Amniotic epithelial cell (primary cell): ENCODE measurements at regions not wholly inside any gene's neighbourhood (a gene's known extent, or its start where the extent isn't known, plus 50 kb on each side); places are given as distances from the start of the nearest gene placed in this dataset.

Experiments used
- DNase-seq: peaks from one replicate; pipeline ENCODE4 v3.0.0-alpha.2; 2010; ENCODE audit warnings: low read depth

DNA sequence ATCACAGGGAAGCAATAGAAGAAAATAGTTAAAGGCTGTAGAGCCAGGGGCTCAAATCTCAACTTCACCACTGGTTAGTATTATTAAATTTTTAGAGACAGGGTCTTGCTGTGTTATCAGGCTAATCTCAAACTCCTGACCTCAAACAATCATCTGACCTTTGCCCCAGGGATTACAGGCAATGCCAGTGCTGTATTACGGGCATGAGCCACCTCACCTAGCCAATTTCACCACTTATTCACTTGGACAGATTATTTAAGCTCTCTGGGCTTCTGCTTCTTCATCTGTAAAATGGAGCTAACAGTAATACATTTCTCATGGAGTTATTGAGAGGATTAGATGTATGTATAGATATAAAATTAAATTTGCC is 155.9 kb upstream of the KLF4 start:
- DNase-seq: no peak

DNA sequence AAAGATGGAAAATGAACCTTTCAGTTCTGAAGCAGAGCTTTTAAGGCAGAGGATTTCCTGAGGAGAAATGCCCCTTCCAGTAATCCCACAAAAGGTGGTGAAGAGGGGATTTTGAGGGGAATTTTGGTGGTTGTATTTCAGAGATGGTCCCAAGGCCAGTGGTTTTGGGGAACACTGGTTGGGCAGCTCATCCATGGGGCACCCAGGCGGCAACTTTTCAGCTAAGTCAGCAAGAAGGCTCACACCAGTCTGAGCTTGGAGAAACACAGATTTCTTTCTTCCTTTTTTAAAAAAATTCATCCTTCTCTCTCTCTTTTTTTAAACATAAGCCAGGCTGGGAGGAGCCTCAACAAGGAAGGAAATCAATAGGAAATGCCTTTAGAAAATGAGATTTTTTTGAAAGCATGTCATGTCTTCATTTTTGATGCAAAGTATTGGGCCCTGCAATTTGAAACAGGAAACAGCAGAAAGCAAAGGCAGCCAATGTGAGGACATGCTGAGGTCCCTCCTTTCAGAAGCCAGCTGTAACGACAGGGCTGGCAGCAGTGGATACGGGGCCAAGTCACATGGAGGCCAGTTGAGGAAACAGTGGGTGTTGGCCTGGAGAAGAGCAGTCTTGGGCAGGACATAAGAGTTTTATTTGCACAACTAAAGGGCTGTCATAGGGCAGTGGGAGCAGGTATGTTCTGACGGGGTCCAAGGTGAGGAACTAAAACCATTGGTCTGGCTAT is 155.3 kb upstream of the KLF4 start:
- no peak for DNase-seq

DNA sequence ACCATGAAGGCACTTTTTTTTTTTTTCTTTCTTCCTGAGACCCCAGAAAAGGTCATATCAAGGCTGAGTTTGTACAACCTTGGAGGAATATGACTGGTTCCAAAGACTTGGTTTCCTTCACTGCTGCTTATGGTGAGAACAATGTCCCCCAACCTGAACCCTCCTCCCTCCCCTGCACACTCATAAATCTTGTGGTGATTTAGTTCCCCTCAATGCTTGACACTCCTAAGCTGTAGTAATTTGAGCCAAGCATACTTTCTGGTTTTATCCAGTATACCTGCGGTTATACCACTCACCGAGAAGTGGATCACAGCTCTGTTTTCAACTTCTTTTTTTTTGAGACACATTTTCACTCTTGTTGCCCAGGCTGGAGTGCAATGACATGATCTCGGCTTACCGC is 149.9 kb upstream of the KLF4 start:
- DNase-seq: no peak

DNA sequence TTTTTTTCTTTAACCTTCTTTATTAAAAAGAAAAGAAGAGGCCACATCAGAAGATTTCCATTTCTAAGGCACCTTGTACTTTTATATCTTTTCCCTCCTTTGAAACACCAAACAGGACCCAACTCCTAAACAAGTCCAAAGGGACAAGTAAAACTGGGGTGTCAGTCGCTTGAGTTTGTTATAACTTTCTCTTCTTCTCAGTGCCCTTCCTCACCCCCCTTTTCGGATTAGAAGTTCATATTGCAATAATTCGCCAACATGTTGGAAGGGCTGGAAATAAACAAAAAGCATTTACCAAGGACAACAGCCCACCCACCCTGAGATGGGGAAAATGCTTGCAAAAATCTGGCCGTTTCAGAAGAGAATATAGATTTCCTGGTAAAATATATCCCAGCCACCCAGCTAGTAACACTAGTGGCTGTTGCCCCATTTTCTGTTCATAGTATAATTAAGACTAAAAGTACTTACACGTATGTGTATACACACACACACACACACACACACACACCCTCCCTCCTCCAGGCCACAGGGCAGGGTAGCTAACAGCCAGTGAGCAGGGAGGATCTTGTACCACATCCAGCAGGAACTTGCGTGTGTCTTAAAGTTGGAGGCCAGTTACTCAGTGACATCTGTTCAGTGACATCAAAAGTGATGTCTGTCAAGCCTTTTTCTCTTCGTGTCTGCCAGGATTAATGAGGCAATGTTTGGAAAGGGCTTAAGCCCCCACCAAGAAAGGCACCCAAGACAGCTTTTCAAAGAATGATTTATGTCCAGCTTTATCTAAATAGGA is 149.1 kb upstream of the KLF4 start:
- peak; percentile 27 for DNase-seq

DNA sequence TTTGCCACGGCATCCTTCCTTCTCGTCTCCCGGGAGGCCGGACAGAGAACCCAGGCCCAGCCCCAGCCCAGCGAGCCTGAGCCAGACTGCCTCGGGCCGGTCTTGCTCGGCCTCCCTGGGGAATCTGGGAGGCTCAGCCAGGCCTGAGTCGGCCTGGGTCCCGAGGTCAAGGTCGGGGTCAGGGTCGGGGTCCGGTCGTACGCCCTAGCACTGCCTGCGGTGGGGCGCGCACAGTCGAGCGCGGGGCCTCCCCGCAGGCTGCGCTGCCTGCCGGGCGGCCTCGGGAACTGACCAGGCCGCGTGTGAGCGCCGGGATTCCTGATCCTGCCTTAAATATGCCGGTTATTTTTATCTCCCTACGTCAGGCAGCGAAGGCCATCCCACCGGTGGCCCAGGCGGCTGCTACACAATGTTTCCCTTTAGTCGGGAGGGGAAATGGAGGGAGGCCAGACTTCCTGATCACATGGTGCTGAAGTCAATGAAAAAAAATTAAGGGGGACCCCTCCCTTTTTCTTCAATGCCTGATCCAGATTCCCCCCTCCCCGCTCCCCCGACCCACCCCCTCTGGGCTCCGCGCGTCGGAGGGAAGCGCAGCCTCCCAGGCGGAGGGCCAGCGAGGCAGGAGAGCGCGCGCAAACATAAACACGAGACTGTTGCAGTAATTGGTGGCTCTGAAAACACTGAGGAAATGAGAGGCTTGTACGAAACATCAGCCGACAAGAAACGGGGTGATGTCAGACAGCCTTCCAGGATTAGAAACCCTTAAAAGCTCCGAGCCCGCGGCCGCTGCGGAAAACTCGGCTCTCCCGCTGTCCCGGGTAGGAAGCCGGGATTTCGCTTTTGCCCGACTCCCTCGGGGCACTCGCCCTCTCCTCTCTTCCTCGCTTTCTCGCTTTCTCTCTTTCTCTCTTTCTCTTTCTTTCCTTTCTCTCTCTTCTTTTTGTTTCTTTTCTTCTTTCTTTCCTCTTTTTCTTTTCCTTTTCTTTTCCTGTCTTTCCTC is 148.2 kb upstream of the KLF4 start:
- DNase-seq: peak; percentile 95

DNA sequence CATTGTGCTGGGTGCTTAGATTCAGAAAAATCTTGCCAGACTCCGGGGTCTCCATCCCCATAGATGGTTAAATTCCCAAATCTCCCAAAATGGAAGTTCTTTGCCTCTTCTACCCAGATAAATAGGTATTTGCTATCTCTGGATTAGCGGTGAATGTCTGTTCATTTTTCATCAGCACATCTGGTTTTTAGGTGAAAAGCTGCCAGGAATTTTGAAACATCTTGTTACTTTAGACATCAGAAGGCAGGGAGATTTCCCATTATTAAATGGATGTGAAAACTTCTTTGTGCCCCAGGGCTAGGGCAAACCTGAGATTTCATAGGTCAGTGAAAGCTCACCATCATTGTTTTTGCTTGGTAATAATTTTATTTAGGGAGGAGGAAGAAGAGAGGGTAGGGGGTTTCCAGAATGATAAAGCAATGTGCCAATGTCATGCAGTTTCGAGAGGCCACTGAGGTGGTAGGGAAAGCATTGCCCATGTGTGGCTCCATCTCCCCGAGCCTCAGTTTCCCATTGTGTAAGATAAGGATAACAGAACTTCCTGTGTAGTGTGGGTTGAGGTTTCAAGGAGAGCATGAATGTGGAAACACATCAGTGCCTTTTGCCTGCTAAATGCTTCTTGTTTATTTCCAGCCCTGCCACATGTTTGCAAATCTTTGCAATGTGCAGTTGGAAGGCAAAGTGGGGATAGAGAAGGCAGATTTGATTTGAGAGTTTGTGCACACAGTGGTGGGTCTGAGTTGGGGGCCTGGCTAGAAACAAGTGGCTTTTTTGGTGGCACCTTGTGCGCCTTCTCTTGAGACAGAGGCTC is 147.2 kb upstream of the KLF4 start:
- DNase-seq: peak; percentile 38

DNA sequence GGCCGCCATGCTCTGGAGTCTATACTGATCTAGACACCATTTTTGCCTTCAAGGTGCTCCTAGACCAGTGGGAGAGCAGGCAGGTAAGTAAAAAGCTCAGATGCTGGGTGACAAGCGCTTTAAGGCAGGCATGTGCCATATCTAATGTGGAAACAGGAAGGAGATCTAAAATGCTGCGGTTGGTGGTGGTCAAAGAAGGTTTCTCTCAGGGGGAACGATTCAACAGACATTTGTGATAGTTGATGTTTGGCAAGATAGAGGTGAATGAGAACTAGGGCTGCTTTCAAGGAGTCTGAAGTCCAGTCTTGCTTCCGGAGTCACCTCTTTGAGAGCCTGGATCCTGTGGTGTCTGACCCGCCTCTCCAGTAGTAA is 146.2 kb upstream of the KLF4 start:
- DNase-seq: no peak

DNA sequence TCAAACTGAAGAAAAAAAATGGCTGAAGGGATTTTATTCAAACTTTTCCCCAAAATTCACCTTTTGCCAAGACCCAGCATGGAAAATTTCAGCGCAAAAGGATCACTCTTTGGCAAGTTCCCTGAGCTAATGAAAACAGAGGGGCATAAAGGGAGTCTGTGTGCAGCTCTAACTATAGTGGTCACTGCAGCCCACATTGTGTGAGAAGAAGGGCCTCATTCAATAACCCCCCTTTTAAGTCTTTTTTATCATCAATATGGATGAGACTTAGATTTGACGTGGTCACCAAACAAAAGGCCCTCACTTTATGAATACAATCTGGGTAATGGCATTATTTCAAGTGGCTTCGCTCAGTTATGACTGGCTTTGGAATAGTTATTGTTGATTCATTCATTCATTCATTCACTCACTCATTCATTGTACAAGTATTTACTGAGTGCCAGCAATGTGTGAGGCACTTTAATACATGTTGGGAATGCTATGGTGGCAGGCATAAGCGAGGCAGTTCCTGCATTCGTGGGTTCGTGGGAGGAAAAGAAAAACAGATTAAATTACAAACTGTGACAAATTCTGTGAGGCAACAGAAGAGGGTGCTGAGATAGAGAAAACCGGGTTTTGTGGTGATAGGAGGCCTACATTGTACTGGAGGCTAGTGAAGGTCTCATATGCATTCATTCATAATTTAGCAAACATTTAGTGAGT is 145.7 kb upstream of the KLF4 start:
- DNase-seq: peak; percentile 22

DNA sequence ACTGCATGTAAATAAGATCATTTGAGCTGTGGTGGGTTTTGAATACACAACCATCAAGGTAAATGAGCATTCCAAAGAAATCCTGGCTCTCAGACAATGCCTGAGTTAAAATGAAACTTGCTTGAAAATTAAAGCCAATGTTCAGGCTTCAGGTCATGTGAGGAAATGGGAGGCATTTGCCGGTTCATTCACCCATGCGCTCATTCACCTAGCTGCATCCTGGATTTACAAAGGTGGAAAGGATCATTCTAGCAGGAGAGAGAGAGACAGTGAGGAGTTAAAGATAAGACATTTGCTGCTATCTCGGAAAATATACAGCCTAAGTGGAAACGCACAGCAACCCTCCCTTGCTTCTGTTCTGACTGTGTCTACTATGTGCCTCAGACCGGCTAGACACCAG is 143.8 kb upstream of the KLF4 start:
- DNase-seq: no peak

DNA sequence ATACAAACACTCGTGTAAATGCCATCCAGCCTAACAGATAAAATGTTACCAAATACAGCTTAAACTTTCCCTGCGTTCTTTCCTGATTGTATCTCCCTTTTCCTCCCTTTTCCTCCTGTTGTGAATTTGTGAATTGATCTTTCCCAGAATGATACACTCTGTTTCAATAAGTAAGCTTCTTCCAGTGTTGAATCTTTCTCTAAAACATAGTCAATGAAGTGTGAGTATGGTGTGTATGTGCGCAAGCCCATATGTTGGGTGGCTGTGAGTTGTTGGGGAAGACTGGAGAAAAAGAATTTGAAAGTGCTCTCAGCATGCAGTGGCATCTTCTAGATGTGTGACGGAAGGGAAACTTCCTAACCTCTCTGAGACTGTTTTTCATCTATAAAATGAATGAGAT is 143.1 kb upstream of the KLF4 start:
- no peak for DNase-seq

DNA sequence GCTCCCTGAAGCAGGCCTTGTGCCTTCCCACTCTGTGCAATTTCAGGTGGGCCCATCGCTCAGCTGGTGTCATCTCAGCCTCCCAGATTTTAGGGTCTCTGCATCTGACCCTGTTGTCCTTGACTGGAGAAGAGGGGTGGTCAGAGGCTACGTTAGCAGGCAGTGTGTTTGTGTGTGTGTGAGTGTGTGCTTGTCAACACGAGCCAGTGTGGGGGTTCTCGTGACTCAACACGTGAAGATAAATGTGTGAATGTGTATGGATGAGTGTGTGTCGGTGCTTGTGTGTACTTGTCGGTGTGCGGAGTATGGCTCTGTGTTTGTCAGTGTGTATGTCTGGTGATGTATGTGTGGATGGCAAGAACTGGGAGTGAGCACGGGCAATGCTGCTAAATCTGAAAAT is 142.6 kb upstream of the KLF4 start:
- no peak for DNase-seq

DNA sequence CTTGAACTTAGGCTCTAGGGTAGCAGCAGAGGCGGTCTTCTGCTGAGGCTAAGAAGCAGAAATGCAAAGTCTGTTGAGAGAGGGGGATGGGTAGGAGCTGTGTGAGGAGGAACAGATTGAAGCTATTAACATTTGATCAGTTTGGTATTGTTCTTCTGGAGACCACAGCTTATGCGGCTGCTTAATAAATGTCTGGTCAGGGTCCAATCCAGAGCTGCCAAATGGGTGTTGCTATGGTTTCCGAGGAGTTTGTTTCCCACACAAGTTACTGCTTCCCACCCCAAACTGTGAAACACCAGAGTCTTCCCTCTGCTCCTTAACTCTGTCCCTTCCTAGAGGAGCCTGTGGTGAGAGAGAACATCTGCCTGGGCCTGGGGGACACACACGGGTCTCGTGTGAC is 142.2 kb upstream of the KLF4 start:
- DNase-seq: no peak

DNA sequence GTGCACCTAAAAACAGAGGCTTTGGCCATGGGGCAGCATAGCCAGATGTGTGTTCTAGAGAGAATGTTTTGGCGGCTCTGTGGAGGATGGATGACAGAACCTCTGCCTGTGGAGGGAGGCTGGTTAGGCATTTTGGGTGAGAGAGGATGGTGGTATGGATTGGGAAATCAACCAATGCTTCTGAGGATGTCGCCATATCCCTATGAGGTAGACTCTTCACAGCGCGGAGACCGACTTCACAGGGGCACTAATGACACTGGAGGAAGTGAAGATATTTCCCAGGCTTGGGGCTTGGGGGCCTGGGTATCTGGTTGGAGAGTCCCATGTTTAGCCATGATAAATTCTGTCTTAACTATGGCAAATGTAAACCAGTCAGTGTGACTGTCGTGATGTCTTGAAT is 140.6 kb upstream of the KLF4 start:
- DNase-seq: no peak

DNA sequence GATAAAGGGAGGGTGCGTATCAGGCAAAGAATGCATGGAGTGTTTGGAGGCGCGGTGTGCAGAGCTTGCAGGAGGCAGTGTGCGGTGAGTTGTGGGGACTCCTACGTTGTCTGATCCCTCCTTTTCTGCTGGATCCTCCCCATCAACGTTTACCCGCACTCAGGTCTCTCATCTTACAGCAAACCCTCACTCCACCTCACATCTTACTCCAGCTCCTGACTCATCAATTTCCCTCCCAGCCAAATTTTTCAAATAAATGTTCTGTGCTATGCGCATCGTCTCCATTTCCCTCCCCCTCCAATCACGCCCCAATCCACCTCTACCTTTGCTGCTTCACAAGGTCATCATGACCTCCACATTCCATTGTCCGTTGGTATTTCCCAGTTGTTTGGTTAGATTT is 138.9 kb upstream of the KLF4 start:
- DNase-seq: no peak

DNA sequence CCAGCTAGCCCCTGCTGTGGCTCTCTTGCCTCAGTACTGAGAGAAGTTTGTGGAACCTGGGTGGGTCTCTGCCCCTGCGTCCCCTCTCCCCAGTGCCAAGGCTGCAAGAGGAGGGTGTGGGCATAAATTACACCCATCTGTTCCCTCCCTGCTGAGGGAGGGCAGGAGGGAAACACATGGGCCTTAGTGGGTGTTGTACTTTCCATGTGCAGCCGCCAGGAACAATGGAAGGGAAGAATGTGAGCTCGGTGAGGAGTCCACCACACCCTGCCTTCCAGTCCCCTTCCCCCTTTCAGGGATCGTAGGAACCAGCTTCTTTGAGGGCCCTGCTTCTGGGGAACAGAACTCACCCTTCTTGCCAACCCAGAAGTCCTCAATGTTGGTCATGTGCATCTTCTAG is 138.2 kb upstream of the KLF4 start:
- DNase-seq: no peak

DNA sequence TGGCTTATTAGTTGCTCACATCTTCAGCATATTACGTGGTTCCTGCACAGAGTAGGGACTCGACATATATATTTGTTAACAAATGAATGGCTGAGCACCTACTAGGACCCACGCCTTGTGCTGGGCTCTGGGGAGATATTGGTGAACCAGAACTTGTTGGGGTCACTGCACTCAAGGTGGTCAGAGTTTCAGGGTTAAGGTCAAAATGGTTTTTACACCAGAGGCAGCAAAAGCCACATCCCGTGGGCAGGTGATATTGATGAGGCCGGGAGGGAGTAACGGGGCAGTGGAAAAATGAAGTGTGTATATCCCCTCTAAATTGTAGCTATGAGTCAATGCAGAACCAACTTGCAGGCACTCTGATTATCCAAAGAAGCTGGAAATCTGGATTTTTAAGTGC is 136.5 kb upstream of the KLF4 start:
- DNase-seq: no peak

DNA sequence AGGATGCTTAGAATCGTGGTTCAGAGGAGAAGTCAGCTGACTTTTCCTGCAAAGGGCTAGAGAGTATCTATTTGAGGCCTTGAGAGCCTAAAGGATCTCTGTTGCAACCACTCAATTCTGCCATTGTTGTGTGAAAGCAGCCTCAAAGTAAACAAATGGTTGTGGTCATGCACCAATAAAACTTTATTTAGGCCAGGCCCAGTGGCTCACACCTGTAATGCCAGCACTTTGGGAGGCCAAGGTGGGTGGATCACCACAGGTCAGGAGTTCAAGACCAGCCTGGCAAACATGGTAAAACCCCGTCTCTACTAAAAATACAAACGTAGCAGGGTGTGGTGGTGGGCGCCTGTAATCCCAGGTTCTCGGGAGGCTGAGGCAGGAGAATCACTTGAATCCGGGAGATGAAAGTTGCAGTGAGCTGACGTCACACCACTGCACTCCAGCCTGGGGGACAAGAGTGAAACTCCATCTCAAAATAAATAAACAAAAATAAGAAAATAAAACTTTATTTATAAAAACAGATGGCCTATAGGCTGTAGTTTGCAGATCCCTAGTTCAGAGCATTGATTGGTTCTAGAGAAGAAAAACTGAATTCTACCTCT is 135.9 kb upstream of the KLF4 start:
- no peak for DNase-seq

DNA sequence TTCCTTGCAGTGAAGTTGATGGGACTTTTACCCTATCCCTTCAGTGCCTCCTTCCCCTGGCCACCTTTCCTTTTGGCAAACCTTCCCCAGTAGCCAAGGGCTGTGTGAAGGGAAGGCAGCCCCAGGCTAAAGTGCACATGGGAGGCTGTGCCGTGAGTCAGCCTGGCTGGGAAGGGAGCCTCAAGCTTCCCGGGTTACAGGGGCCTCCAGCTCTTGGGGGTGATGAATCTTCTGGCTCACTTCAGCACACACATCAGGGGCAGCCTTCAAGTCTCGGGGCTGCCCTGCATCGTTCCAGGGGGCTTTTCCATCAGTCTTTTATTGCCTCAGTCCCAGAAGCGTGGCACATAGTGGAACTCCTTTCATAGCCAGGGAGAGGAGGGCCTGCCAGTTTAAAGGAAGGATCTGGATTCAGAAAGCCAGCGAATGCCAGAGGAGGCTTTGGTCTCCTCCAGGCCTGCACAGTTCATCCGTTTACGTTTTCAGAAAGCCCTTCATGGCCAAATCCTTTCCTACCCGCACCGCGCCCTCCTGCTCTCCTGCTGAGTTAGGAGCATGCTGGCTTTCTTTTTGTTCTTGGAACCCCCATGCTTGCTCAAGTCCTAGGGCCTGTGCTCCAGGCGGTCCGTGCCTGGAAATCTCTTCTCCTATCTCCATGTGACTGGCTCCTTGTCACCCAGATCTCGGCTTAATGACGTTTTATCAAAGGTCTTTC is 134.8 kb upstream of the KLF4 start:
- DNase-seq: peak; percentile 52

DNA sequence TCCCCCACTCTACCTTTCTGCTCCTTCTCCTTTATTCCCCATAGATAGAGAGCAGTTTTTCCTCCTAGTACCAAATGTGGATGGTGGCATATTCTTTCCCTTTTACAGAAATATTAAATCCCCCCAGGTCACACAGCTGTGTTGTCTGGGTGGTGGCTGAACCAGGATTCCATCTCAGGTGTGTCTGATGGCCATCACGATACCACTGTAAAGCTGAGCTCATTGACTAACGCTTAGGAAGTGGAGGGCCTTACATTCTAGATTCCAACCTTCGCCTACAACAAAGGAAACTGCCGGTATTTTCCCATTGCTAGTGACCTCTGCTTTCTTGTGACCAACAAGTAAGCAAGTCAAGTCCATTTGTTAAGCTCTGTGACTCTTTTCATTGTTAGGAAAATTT is 131.9 kb upstream of the KLF4 start:
- DNase-seq: no peak

DNA sequence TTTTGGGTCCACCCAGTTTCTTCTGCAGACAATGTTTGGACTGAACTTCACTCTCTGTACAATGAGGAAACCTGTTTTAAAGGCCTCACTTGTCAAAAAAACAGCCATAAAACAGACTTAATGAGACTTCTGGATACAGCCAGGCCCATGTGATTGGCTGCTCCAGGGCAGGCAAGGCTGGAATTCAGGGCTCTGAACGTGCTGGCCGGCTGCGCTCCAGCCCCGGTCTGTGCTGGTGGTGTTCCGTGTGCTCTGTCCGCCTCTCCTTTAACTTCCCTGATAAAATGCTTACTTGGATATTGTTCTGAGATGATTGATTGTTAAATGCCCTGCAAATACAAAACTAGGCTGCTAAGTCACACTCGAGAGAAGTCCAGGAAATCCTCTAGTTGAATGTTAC is 131.2 kb upstream of the KLF4 start:
- no peak for DNase-seq
